Middle frontal gyrus (tissue), 1 donor: ENCODE measurements at regions not wholly inside any gene's neighbourhood (a gene's known extent, or its start where the extent isn't known, plus 50 kb on each side); places are given as distances from the start of the nearest gene placed in this dataset.

Experiments
- DNase-seq: peaks from one replicate; pipeline ENCODE4 v3.0.0-alpha.2; 2015; ENCODE audit warnings: low spot score; ENCODE audit errors: extremely low spot score

- DNase-seq, result no peak
Observed at GRCh38 chr20:6238421-6238820, 115.6 kb upstream of the FERMT1 start.

GRCh38 chr20:6235510-6235909 lies 112.7 kb upstream of the FERMT1 start:
- DNase-seq, result no peak

- no peak for DNase-seq
Observed at GRCh38 chr20:6232436-6232835, 109.6 kb upstream of the FERMT1 start.

GRCh38 chr20:6231556-6231955 lies 108.7 kb upstream of the FERMT1 start:
- no peak for DNase-seq

- DNase-seq, result no peak
Observed at GRCh38 chr20:6228302-6228843, 105.5 kb upstream of the FERMT1 start.

- DNase-seq, result no peak
Observed at GRCh38 chr20:6213311-6213710, 90.5 kb upstream of the FERMT1 start.

GRCh38 chr20:6212903-6213302 lies 90.1 kb upstream of the FERMT1 start:
- DNase-seq, result no peak

- no peak for DNase-seq
Observed at GRCh38 chr20:6209093-6209492, 86.3 kb upstream of the FERMT1 start.

- no peak for DNase-seq
Observed at GRCh38 chr20:6200092-6200491, 77.3 kb upstream of the FERMT1 start.

GRCh38 chr20:6185268-6185667 lies 62.4 kb upstream of the FERMT1 start:
- DNase-seq, result no peak

GRCh38 chr20:6184086-6184485 lies 61.3 kb upstream of the FERMT1 start:
- no peak for DNase-seq

- DNase-seq, result no peak
Observed at GRCh38 chr20:6180531-6180930, 57.7 kb upstream of the FERMT1 start.

GRCh38 chr20:6178537-6178936 lies 55.7 kb upstream of the FERMT1 start:
- DNase-seq, result no peak

GRCh38 chr20:6173481-6173880 lies 50.7 kb upstream of the FERMT1 start:
- DNase-seq, result no peak
